Loucy (cell line): ENCODE measurements at regions not wholly inside any gene's neighbourhood (a gene's known extent, or its start where the extent isn't known, plus 50 kb on each side); places are given as distances from the start of the nearest gene placed in this dataset.

Source experiments
- EZH2phosphoT487 ChIP-seq: fragments of 200-600 bp; IDR thresholded peaks from 2 replicates; pipeline ENCODE4 v1.6.1; 2018; ENCODE audit warnings: antibody characterized with exemption, mild to moderate bottlenecking, moderate library complexity, borderline replicate concordance
- TF ChIP-seq, protein P1 (sequence below): fragments of 200-600 bp; sonication (generic); conservative IDR thresholded peaks from 2 replicates; pipeline ENCODE4 v1.5.1; 2014; ENCODE audit warnings: mild to moderate bottlenecking, antibody characterized with exemption, low read length

DNA sequence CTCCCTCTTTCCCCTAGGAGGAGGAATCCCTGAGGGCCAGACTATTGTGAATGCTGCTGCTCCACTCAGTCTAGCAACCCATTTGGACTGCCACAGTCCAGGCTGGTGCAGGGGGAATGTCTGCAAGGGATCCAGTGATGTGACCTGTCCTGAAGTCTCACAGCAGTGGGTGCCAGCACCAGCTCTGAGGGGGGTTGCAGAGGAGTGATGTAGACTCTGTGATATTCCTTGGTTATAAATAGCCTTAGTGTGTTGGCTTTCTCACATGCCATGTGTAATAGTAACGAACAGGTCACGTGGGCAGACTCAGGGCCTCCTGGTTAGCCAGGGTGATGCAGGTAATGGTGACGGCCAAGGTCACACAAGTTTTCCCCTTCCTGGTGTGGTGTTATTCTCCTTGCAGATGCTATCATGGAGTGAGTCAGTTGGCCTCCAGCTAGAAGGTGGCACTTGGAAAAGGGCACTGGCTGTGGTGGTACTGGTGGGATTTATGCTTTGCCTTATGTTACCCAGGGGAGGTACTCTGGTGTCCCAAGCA lies 404.4 kb downstream of the UTRN start:
- TF ChIP-seq EZH2phosphoT487 = no peak
- TF ChIP-seq, protein P1, sequence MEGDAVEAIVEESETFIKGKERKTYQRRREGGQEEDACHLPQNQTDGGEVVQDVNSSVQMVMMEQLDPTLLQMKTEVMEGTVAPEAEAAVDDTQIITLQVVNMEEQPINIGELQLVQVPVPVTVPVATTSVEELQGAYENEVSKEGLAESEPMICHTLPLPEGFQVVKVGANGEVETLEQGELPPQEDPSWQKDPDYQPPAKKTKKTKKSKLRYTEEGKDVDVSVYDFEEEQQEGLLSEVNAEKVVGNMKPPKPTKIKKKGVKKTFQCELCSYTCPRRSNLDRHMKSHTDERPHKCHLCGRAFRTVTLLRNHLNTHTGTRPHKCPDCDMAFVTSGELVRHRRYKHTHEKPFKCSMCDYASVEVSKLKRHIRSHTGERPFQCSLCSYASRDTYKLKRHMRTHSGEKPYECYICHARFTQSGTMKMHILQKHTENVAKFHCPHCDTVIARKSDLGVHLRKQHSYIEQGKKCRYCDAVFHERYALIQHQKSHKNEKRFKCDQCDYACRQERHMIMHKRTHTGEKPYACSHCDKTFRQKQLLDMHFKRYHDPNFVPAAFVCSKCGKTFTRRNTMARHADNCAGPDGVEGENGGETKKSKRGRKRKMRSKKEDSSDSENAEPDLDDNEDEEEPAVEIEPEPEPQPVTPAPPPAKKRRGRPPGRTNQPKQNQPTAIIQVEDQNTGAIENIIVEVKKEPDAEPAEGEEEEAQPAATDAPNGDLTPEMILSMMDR = no peak
